ENCODE measurements at regions not wholly inside any gene's neighbourhood (a gene's known extent, or its start where the extent isn't known, plus 50 kb on each side); places are given as distances from the start of the nearest gene placed in this dataset.

DNA sequence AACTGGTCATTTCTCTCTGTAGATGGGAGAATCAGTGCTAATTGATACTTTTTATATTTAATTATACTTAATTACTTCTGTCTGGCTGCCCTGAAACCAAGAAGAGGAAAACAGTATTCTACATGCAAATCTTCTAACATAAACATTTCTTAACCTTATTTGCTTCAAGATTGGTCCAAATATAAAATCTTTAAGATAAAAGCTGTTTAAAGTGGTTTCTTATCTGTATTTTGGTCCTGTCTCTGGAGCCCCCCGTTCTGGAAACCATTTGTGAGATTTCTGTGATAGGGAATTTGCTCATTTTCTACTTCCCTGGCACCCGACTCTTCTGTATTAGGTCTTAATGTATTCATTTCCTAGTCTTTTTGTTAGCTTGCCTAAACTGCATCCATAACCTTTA lies 168.6 kb downstream of the RNF144B start:
- POLR2A ChIA-PET, result no interaction called here
- TF ChIP-seq NFRKB (IDR thresholded peaks at IDR 0.05) (no peak), HDGF (IDR thresholded peaks at IDR 0.05; ENCODE audit: borderline replicate concordance) (no peak), ELF4 (IDR thresholded peaks at IDR 0.05) (no peak), ARNT (IDR thresholded peaks at IDR 0.05) (no peak), TARDBP (IDR thresholded peaks at IDR 0.05) (no peak), FOXM1 (IDR thresholded peaks at IDR 0.05; ENCODE audit: borderline replicate concordance) (no peak), FOXA1 (IDR thresholded peaks at IDR 0.05) (no peak), FOXK2 (IDR thresholded peaks at IDR 0.05) (no peak), SP1 (IDR thresholded peaks at IDR 0.05) (no peak), CTBP1 (IDR thresholded peaks at IDR 0.05; ENCODE audit: borderline replicate concordance) (no peak), LEF1 (IDR thresholded peaks at IDR 0.05; ENCODE audit: borderline replicate concordance) (no peak), BHLHE40 (IDR thresholded peaks at IDR 0.05; ENCODE audit: borderline replicate concordance) (no peak), SUZ12 (IDR thresholded peaks at IDR 0.05) (no peak), L3MBTL2 (conservative IDR thresholded peaks at IDR 0.05) (no peak)
- TF ChIP-seq, protein P1, sequence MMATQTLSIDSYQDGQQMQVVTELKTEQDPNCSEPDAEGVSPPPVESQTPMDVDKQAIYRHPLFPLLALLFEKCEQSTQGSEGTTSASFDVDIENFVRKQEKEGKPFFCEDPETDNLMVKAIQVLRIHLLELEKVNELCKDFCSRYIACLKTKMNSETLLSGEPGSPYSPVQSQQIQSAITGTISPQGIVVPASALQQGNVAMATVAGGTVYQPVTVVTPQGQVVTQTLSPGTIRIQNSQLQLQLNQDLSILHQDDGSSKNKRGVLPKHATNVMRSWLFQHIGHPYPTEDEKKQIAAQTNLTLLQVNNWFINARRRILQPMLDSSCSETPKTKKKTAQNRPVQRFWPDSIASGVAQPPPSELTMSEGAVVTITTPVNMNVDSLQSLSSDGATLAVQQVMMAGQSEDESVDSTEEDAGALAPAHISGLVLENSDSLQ (IDR thresholded peaks at IDR 0.05), result no peak
- DNase-seq (ENCODE audit: extremely low spot score), result no peak
- CTCF ChIA-PET, result no interaction called here

DNA sequence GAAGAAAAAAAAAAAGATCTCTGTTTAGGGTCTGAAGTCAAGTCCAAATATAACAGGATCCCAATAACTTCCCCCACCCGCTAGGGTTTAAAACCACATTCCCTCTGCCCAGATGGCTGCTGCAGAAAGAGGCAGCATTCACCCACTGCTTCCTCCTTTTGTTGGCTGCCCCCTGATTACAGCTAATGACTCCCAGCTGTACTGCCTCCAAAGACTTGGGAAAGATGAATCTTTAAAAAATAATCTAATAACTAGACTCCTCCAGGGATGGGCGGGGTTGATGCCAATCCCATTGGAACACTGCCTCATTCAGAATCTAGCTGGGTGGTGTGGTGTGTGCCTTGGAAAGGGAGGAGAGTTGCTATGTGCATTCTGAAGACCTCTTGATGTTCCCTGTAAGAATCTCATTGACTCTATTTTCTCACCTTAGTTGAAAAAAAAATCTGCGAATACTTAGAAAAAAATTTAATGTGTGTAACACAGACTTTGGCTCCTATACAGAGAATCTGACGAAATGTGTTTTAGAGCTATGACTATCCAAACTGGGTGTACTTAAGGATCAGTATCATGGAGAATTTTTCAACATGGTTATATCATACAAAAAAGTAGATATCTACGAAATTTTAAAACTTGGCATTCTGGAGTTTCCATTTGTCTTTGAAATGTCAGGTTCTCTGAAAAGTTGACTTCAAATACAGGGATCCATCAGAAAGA lies 174.0 kb downstream of the RNF144B start:
- ChIA-PET POLR2A (no interaction called here), CTCF (no interaction called here)
- DNase-seq (ENCODE audit: extremely low spot score), result no peak
- TF ChIP-seq FOXA1 (IDR thresholded peaks at IDR 0.05) (no peak), FOXM1 (IDR thresholded peaks at IDR 0.05; ENCODE audit: borderline replicate concordance) (no peak), BHLHE40 (IDR thresholded peaks at IDR 0.05; ENCODE audit: borderline replicate concordance) (no peak), CTBP1 (IDR thresholded peaks at IDR 0.05; ENCODE audit: borderline replicate concordance) (no peak), HDGF (IDR thresholded peaks at IDR 0.05; ENCODE audit: borderline replicate concordance) (no peak), ZNF384 (IDR thresholded peaks at IDR 0.05) (no peak), L3MBTL2 (conservative IDR thresholded peaks at IDR 0.05) (no peak), NFRKB (IDR thresholded peaks at IDR 0.05) (no peak), FOXK2 (IDR thresholded peaks at IDR 0.05) (no peak)
- TF ChIP-seq, protein P1 (IDR thresholded peaks at IDR 0.05), result no peak

DNA sequence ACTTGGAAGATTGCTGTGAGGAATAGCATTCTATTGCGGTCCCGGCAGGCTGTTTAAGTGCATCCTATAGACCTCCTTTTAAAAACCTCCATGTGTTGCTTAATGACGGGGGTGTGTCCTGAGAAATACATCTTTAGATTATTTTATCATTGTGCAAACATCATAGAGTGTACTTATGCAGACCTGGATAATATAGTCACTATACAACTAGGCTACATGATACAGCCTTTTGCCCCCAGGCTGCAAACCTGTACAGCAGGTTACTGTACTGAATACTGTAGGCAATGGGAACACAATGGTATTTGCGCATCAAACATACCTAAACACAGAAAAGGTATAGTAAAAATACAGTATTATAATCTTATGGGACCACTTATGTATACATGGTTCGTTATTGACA lies 175.6 kb downstream of the RNF144B start:
- no peak for TF ChIP-seq FOXK2 (IDR thresholded peaks at IDR 0.05)
- no peak for TF ChIP-seq SP1 (IDR thresholded peaks at IDR 0.05)
- DNase-seq (ENCODE audit: extremely low spot score), result no peak
- CTCF ChIA-PET, result no interaction called here

DNA sequence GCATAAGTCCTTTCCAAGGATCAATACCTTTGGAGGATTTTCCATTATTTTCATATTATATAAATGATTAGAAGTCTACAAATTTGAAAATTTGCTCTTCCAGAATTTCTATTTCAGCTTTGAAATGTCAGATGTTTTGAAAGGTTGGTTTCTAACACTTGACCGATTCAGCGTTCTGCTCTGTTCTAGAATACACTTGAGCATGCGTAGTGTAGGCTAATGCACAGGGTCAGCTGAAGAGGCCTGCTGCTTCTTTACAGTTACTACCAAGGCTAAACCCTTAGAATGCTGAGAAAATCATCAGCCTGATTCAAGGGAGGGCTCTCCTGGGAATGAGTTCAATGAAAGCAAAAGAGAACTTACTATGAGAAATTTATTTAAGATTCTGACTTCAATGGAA lies 177.6 kb downstream of the RNF144B start:
- TF ChIP-seq SP1 (IDR thresholded peaks at IDR 0.05), result no peak
- TF ChIP-seq ELF4 (IDR thresholded peaks at IDR 0.05), result no peak
- TF ChIP-seq L3MBTL2 (conservative IDR thresholded peaks at IDR 0.05), result no peak
- TF ChIP-seq LEF1 (IDR thresholded peaks at IDR 0.05; ENCODE audit: borderline replicate concordance), result no peak
- no peak for TF ChIP-seq ARNT (IDR thresholded peaks at IDR 0.05)
- TF ChIP-seq ZNF384 (IDR thresholded peaks at IDR 0.05), result no peak
- no peak for TF ChIP-seq TARDBP (IDR thresholded peaks at IDR 0.05)
- TF ChIP-seq BHLHE40 (IDR thresholded peaks at IDR 0.05; ENCODE audit: borderline replicate concordance), result no peak
- no peak for TF ChIP-seq FOXA1 (IDR thresholded peaks at IDR 0.05)
- TF ChIP-seq CTBP1 (IDR thresholded peaks at IDR 0.05; ENCODE audit: borderline replicate concordance), result no peak
- TF ChIP-seq FOXK2 (IDR thresholded peaks at IDR 0.05), result no peak
- no peak for TF ChIP-seq SUZ12 (IDR thresholded peaks at IDR 0.05)
- TF ChIP-seq, protein P1 (IDR thresholded peaks at IDR 0.05), result no peak
- no peak for TF ChIP-seq NFRKB (IDR thresholded peaks at IDR 0.05)
- TF ChIP-seq FOXM1 (IDR thresholded peaks at IDR 0.05; ENCODE audit: borderline replicate concordance), result no peak
- no peak for TF ChIP-seq HDGF (IDR thresholded peaks at IDR 0.05; ENCODE audit: borderline replicate concordance)
- ChIA-PET CTCF (no interaction called here), POLR2A (no interaction called here)
- DNase-seq (ENCODE audit: extremely low spot score), result no peak

More for the DNA sequence above, 175.6 kb downstream of the RNF144B start:
- POLR2A ChIA-PET, result no interaction called here

DNA sequence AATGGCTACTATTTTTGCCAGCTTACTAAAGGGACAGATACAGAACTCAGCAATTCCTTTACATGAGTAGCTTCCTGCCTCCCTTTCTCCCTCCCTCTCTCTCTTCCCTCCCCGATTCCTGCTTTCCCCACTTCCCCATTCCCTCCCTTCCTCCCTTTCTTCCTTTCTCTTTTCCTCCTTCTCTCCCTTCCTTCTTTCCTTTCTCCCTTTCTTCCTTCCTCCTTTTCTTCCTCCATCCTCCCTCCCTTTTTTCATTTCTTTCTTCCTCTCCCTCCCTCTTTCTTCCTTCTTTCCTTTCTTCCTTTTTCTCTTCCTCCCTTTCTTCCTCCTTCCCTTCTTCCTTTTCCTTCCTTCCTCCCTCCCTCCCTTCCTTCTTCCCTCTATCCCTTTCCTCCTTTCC lies 178.1 kb downstream of the RNF144B start:
- POLR2A ChIA-PET, result no interaction called here
- no peak for DNase-seq (ENCODE audit: extremely low spot score)
- no peak for TF ChIP-seq SP1 (IDR thresholded peaks at IDR 0.05)
- no peak for TF ChIP-seq FOXA1 (IDR thresholded peaks at IDR 0.05)
- TF ChIP-seq SUZ12 (IDR thresholded peaks at IDR 0.05), result no peak
- TF ChIP-seq CTBP1 (IDR thresholded peaks at IDR 0.05; ENCODE audit: borderline replicate concordance), result no peak
- no peak for TF ChIP-seq ELF4 (IDR thresholded peaks at IDR 0.05)
- no peak for TF ChIP-seq BHLHE40 (IDR thresholded peaks at IDR 0.05; ENCODE audit: borderline replicate concordance)
- no peak for TF ChIP-seq L3MBTL2 (conservative IDR thresholded peaks at IDR 0.05)
- TF ChIP-seq ARNT (IDR thresholded peaks at IDR 0.05), result no peak
- no peak for TF ChIP-seq LEF1 (IDR thresholded peaks at IDR 0.05; ENCODE audit: borderline replicate concordance)
- TF ChIP-seq, protein P1 (IDR thresholded peaks at IDR 0.05), result no peak
- TF ChIP-seq TARDBP (IDR thresholded peaks at IDR 0.05), result no peak
- TF ChIP-seq FOXM1 (IDR thresholded peaks at IDR 0.05; ENCODE audit: borderline replicate concordance), result no peak
- TF ChIP-seq FOXK2 (IDR thresholded peaks at IDR 0.05), result no peak
- TF ChIP-seq HDGF (IDR thresholded peaks at IDR 0.05; ENCODE audit: borderline replicate concordance), result no peak
- no peak for TF ChIP-seq NFRKB (IDR thresholded peaks at IDR 0.05)
- TF ChIP-seq ZNF384 (IDR thresholded peaks at IDR 0.05), result no peak
- CTCF ChIA-PET, result no interaction called here

All from HEK293T (cell line).